Stimulated activated CD8-positive, alpha-beta memory T cell treated with anti-CD3 and anti-CD28 coated beads, Interleukin-12 subunit alpha, Interleukin-12 subunit beta, amount 100 ng/mL, for 1 hour (primary cell): ENCODE measurements at regions not wholly inside any gene's neighbourhood (a gene's known extent, or its start where the extent isn't known, plus 50 kb on each side); places are given as distances from the start of the nearest gene placed in this dataset.
"Not testable (repeated sequence)": the region's sequence is repeated elsewhere in the genome, so short reads cannot be mapped to it uniquely, and the experiment has no call there.

ENCODE experiments used
- DNase-seq: peaks from one replicate; pipeline ENCODE4 v3.0.0-alpha.2; 2020; ENCODE audit warnings: low read depth

DNA sequence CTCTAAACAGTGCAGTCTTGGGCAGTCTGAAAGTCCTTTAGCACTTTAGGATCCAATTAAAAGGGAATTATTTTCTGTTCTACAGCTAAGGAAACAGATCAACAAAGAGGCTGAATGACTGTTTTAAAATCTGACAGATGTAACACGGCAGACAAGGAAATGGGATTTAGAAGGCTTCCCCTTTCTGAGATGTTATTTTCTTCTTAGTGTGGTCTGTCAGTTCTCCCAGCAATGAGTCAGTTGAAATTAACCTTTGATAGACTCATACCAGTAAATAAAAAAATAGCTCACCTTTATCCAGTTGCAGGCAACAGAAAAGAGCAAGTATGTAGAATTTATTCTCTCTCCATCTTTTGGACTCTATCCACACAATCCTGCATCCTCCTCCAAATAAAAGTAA is 98.1 kb downstream of the NEDD1 start:
- DNase-seq = no peak

DNA sequence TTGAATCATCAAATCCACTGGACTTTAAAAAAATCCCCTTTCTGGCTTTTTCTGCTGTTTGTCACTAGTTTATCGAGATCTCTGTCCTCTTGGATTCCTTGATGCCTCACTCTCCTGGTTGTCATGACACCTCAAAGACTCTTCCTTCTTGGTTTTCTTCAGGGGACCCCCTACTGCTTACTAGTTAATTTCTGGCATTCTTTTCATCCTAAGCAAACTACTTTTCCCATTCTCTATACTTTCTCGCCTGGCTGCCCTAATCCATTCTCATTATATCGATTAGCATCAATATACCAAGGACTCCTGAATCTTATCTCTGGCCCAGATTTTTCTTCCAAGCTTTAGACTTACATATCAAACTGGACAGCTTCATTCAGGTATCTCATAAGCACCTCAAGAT is 98.6 kb downstream of the NEDD1 start:
- no peak for DNase-seq

DNA sequence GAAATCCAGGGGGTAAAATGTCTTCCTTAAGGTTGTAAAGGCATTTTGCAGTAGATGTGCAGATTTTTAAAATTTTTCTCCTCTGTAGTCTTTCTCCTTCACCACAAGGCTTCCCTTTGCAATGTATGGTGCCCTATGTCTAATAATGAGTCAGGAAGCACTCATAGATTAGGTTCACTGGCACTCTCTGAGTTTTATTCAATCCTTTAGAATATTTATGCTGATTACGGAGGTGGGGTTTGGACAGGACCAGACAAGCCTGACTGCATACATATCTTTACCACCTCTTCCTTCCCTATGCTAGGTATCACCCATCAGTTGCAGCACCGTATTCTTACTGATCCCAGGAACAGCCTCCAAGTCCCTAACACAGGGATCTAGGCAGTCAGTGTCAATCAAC is 99.5 kb downstream of the NEDD1 start:
- no peak for DNase-seq

DNA sequence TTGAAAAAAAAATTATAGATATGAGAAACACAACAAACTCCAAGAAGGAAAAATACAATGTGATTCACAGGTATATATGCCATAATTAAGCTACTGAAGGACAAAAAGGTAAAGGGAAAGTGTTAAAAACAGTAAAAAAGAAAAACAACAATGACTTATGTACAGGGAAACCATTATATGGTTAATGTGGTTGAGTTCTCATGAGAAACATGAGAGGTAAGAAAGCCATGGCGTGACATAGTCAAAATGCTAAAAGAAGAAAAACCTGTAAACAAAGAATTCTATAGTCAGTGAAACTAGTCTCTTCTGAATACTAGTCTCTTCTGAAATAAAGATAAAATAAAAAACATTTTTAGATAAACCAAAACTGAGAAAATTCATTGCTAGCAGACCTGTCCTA is 109.1 kb downstream of the NEDD1 start:
- no peak for DNase-seq

GRCh38 chr12:97017213-97017612 is 110.2 kb downstream of the NEDD1 start:
- no peak for DNase-seq

- no peak for DNase-seq
Measured at GRCh38 chr12:97022536-97023230, 115.6 kb downstream of the NEDD1 start.

DNA sequence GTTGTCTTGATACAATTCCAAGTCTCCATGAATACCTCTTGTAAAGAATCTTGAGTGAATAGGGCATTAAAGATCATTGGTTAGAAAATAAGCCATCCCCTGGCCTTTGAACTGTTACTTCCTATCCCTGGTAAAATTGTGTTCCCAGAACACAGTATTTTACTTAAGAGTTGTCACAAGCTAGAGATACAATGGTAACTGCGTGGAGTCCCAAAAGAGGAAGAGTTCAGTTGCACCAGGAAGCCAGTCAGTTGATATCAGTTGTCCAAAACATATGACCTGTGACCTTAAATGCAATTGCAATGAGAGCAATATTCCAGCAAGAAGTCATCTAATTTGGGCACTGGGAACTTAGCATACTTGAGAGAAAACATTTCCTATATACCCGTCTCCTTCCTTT is 117.3 kb downstream of the NEDD1 start:
- no peak for DNase-seq

DNA sequence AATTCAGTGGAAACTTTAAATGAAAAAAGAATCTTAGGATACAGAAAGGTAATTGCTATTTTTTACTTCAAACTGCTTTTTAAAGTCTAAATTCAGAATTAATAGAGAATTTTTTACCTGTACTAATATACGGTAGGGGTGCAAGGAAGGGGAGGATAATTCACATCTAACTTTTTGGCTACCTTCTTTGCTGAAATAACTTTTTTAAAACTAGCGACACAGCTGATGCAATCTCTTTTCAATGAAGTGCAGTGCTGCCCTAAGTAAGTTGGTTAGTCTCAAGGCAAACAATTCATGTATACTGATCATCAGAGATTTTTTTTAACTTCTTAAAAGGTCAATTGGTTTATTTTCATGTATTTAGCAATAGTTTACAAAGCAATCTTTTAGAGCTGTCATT is 119.8 kb downstream of the NEDD1 start:
- no peak for DNase-seq

DNA sequence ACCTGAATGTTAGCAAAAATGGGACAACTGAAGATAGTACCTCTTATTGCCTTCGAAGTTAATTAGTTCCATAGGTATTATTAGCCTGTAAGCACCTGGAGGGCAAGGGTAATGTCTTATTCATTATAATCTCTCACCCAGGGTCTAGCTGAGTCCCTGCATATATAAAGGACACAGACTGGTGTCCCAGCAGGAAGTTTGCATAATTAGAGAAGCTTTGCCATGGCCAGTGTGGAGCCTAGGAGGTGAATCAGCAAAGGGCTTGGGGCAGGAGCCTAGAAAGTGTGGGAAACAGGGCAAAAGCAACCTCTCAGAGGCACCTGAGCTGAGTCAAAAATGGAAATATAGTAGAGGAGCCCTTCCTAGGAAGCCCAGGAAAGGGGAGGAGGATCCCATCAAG is 120.4 kb downstream of the NEDD1 start:
- no peak for DNase-seq

- no peak for DNase-seq
Measured at GRCh38 chr12:97038131-97038530, 131.1 kb downstream of the NEDD1 start.

DNA sequence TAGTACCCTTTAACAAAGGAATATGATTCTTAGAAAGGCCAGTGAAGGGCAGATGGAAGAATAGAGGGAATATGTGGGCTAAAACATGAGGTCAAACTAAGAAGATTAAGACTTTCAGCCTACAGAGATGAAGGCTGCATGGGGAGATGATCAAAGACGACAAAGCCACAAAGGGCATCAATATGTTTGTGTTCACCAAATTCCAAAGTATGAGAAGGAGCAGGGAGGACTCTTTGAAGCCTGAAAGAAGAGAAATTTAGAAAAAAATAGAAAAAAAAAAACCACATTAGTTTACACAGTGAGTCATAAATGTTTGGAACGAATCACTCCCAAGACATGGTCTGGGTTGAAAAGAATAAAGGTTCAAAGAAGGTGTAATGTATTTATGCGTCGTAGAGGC is 131.8 kb downstream of the NEDD1 start:
- DNase-seq = no peak

DNA sequence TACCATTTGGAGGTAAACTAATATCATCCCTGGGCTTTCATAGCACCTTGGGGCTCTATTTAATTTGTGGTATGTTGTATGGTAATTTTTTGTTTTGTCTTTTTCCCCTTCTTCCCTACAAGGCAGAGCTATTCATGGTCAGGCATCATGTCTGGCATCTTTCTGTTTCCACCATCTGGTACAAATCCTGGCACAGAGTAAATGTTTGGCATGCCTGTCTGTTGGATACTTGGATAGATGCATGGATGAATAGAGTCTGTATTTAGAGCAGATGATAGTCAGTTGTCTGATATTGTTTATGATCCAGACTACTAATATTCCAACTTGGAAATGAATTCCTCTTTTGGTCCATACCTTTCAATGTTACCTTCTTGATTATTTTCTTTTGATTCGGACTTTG is 139.8 kb downstream of the NEDD1 start:
- no peak for DNase-seq

DNA sequence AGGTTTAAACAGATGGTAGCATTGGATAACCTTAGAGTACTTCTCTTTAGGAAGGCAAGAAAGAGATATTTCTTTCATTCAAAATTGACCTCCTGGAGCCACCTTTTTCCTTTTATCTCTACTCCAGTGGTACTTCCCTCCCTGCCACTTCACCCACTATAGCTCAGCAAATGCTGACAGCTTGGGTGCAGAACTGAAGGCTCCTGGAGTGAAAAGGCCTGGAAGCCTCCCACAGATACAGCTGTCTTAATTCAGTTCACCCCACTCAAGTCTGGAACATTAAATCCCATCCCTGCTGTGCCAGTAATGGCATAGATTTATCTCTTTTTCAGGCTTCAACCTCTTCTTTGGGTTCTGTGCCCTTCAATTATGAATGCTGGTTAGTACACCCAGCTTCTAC is 140.3 kb downstream of the NEDD1 start:
- no peak for DNase-seq

GRCh38 chr12:97048421-97049035 is 141.5 kb downstream of the NEDD1 start:
- no peak for DNase-seq

DNA sequence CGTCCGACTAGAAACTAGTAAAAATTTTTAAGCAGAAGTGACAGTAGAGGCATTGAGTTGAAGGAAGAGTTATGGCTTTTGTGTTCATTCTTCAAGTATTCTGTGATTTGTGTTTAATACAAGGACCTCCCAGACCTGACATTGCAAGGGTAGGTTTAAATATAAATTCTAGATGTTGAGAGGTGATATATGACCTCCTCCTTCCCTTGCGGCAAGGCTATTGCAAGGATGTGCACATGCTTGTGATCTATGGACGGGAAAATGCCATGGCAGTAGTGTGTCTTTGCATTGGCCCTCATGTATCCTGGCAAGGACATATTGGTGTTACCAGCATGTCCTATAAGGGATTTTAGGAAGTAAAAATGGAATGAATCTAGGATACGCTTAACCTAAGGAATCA is 143.5 kb downstream of the NEDD1 start:
- no peak for DNase-seq

DNA sequence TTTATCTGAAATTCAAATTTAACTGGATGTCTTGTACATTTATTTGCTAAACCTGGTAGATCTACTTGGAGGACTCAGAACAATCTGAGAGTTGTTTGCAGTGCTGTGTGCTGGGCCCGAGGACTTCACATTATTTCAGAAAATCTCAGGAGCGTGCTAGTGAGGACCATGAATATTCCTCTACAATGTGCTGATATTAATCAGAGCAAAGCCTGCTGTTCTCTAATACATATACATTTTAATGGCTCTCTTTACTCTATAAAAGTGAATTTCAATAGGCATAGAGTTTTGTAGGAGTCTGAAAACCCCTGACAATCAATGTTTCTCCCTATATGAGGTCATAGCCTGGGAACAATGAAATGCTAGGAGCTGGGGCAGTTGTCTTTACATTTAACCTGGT is 144.3 kb downstream of the NEDD1 start:
- no peak for DNase-seq

- no peak for DNase-seq
Measured at GRCh38 chr12:97061171-97061570, 154.1 kb downstream of the NEDD1 start.

- DNase-seq = no peak
Measured at GRCh38 chr12:97063292-97063935, 156.4 kb downstream of the NEDD1 start.

GRCh38 chr12:97075161-97075933 is 168.3 kb downstream of the NEDD1 start:
- no peak for DNase-seq

DNA sequence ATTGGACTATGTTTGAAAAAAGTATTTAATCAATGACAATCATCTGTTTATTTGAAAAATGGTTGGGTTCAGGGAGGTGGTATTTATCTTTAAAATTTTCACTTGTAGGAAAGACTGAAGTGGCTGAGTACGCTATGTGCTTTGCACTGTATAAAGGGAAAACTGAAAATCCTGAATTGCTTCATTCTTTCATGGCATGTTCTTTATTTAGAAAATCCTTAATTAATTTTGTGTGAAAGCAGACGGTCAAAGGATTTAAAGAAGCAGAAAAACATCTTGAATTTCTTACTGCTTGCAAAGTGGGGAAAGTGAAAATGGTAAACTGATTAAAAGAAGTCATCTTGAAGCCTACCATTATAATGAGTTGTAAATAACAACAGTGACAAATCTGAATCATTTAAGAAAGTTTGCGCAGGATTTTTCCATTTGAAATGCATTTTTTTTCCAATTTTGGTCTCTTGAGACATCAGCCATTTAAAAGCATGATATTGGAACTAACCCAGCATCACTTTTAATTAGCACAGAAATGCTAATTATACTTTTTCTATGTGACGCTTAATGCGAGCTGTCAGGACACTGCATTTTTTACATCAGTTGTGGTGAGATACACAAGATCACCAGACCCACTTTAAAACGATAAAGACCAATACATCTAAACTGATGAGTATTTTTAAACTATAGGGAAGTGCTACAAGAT is 169.0 kb downstream of the NEDD1 start:
- DNase-seq = no peak

- DNase-seq = not testable (repeated sequence)
Measured at GRCh38 chr12:97076912-97077311, 169.9 kb downstream of the NEDD1 start.

GRCh38 chr12:97082029-97082428 is 175.0 kb downstream of the NEDD1 start:
- no peak for DNase-seq
